Astrocyte of the cerebellum (primary cell): ENCODE measurements at regions not wholly inside any gene's neighbourhood (a gene's known extent, or its start where the extent isn't known, plus 50 kb on each side); places are given as distances from the start of the nearest gene placed in this dataset.

Source experiments
- DNase-seq: peaks from one replicate; pipeline ENCODE4 v3.0.0-alpha.2; 2011; ENCODE audit warnings: low read depth
- H3K4me3 ChIP-seq: 2 replicates; pipeline ENCODE4 v1.5.1; 2011; ENCODE audit warnings: mild to moderate bottlenecking, low read depth, low read length, moderate library complexity
- CTCF ChIP-seq: IDR thresholded peaks from 2 replicates; pipeline ENCODE4 v1.5.1; 2012; ENCODE audit warnings: low read length, low read depth, moderate library complexity, mild to moderate bottlenecking; ENCODE audit errors: missing control alignments
- in situ Hi-C: cut with HindIII; loops from 2 replicates; pipeline ENCODE4 v1.10.0; 2017; ENCODE audit warnings: low sequenced_read_pairs

- H3K4me3 ChIP-seq = no peak overlapping the region
- in situ Hi-C loops = no loop called here
- DNase-seq = no peak
- TF ChIP-seq CTCF = no peak
Observed at GRCh38 chr3:62965311-62965710, 90.1 kb upstream of the CADPS start.

GRCh38 chr3:62968128-62968527, 92.9 kb upstream of the CADPS start:
- no peak overlapping the region for H3K4me3 ChIP-seq
- no peak for DNase-seq
- in situ Hi-C loops = no loop called here
- TF ChIP-seq CTCF = no peak

GRCh38 chr3:62970648-62971047, 95.4 kb upstream of the CADPS start:
- TF ChIP-seq CTCF = no peak
- no peak overlapping the region for H3K4me3 ChIP-seq
- DNase-seq = no peak
- in situ Hi-C loops = no loop called here

GRCh38 chr3:62975566-62975965, 100.3 kb upstream of the CADPS start:
- no peak for DNase-seq
- H3K4me3 ChIP-seq = no peak overlapping the region
- no peak for TF ChIP-seq CTCF
- in situ Hi-C loops = no loop called here

- no peak overlapping the region for H3K4me3 ChIP-seq
- no peak for DNase-seq
- no peak for TF ChIP-seq CTCF
- in situ Hi-C loops = no loop called here
Observed at GRCh38 chr3:62981962-62982361, 106.7 kb upstream of the CADPS start.

- H3K4me3 ChIP-seq = no peak overlapping the region
- DNase-seq = no peak
- in situ Hi-C loops = no loop called here
- TF ChIP-seq CTCF = no peak
Observed at GRCh38 chr3:62982795-62983455, 107.7 kb upstream of the CADPS start.
